ENCODE measurements at regions not wholly inside any gene's neighbourhood (a gene's known extent, or its start where the extent isn't known, plus 50 kb on each side); places are given as distances from the start of the nearest gene placed in this dataset.

- TF ChIP-seq CTCF (conservative IDR thresholded peaks at IDR 0.05; ENCODE audit: low read length) (no peak), EZH2phosphoT487 (IDR thresholded peaks at IDR 0.05; ENCODE audit: borderline replicate concordance, low read depth, low read length) (no peak)
These were observed 235.6 kb downstream of the ELAVL2 start for GRCh38 chr9:23590276-23591000.

Data from OCI-LY7 (cell line).